HCT116 (cell line): ENCODE measurements at regions not wholly inside any gene's neighbourhood (a gene's known extent, or its start where the extent isn't known, plus 50 kb on each side); places are given as distances from the start of the nearest gene placed in this dataset.

Experiments used
- ATF3 ChIP-seq: IDR thresholded peaks from 2 replicates; pipeline ENCODE4 v1.6.1; 2012
- CTCF ChIP-seq, 3 experiments: fragments of 200-600 bp in 1 of 3; sonication (generic) in 1 of 3; IDR thresholded peaks in 2 of 3; conservative IDR thresholded peaks in 1 of 3; 2 replicates each; pipeline ENCODE4 v1.5.1; 2012 to 2017; ENCODE audit warnings: low read depth in 2 of 3, low read length in 2 of 3, antibody characterized with exemption in 1 of 3, borderline replicate concordance in 1 of 3, control low read depth in 1 of 3, mild to moderate bottlenecking in 1 of 3, mixed read lengths in 1 of 3, mixed run types in 1 of 3, moderate library complexity in 1 of 3; ENCODE audit not compliant: insufficient read depth in 1 of 3
- EZH2 ChIP-seq: fragments of 200-600 bp; sonication (generic); IDR thresholded peaks from 2 replicates; pipeline ENCODE4 v1.6.1; 2017; ENCODE audit warnings: antibody characterized with exemption, mixed run types
- EZH2phosphoT487 ChIP-seq: fragments of 200-600 bp; IDR thresholded peaks from 2 replicates; pipeline ENCODE4 v1.6.1; 2018; ENCODE audit warnings: antibody characterized with exemption, borderline replicate concordance
- POLR2A ChIP-seq: IDR thresholded peaks from 2 replicates; pipeline ENCODE4 v1.7.0; 2011; ENCODE audit warnings: borderline replicate concordance; ENCODE audit not compliant: insufficient read depth, insufficient read length; ENCODE audit errors: extremely low read depth
- SIN3A ChIP-seq: IDR thresholded peaks from 2 replicates; pipeline ENCODE4 v1.6.1; 2012; ENCODE audit warnings: low read depth
- ZBTB33 ChIP-seq: IDR thresholded peaks from 2 replicates; pipeline ENCODE4 v1.6.1; 2011; ENCODE audit warnings: mild to moderate bottlenecking, low read length, moderate library complexity; ENCODE audit not compliant: insufficient replicate concordance; ENCODE audit errors: extremely low read depth

GRCh38 chr7:136325027-136325426 lies 347.9 kb upstream of the MTPN start:
- TF ChIP-seq EZH2phosphoT487 (no peak), SIN3A (no peak), CTCF (IDR thresholded peaks at IDR 0.05 in 2 of 3, conservative IDR thresholded peaks at IDR 0.05 in 1 of 3; ENCODE audit: borderline replicate concordance in 1 of 3, insufficient read depth in 1 of 3, low read depth in 2 of 3, low read length in 2 of 3) (no peak), POLR2A (no peak), EZH2 (no peak), ATF3 (no peak), ZBTB33 (no peak)
